Gastrocnemius medialis (tissue), 4 donors: ENCODE measurements at regions not wholly inside any gene's neighbourhood (a gene's known extent, or its start where the extent isn't known, plus 50 kb on each side); places are given as distances from the start of the nearest gene placed in this dataset.

ENCODE experiments used
- ATAC-seq, 2 donors: fragments of 150-250 bp; one replicate each; pipeline ENCODE4 v1.9.1; 2016
- DNase-seq, 2 donors: peaks; one replicate each; pipeline ENCODE4 v3.0.0-alpha.2; 2019
- H3K27ac ChIP-seq, 4 donors: fragments of 200-600 bp; sonication (generic); 1 replicate in 1 of 4; 2 replicates in 3 of 4; pipeline ENCODE4 v1.5.1; 2016 to 2018; ENCODE audit warnings: mild to moderate bottlenecking in 2 of 4, moderate library complexity in 1 of 4
- H3K27me3 ChIP-seq, 3 donors: fragments of 200-600 bp; sonication (generic) in 2 of 3; 1 replicate in 1 of 3; 2 replicates in 2 of 3; pipeline versions ENCODE4 v1.5.1 to v1.6.0; 2016 to 2019; ENCODE audit warnings: mild to moderate bottlenecking in 1 of 3, moderate library complexity in 1 of 3
- H3K36me3 ChIP-seq, 2 donors: fragments of 200-600 bp; sonication (generic) in 1 of 2; one replicate each; pipeline ENCODE4 v1.5.1; 2017 to 2018
- H3K4me1 ChIP-seq, 2 donors: fragments of 200-600 bp; sonication (generic) in 1 of 2; one replicate each; pipeline ENCODE4 v1.5.1; 2016 to 2017; ENCODE audit warnings: mild to moderate bottlenecking in 2 of 2
- H3K4me3 ChIP-seq, 4 donors: fragments of 200-600 bp; sonication (generic) in 3 of 4; 1 replicate in 1 of 4; 2 replicates in 3 of 4; pipeline ENCODE4 v1.5.1; 2016 to 2019; ENCODE audit warnings: mild to moderate bottlenecking in 2 of 4
- H3K9me3 ChIP-seq, 3 donors: fragments of 200-600 bp; sonication (generic) in 2 of 3; 1 replicate in 1 of 3; 2 replicates in 2 of 3; pipeline ENCODE4 v1.5.1; 2016 to 2019
- CTCF ChIP-seq, 5 experiments: fragments of 450-650 bp in 3 of 5; fragments of 200-600 bp in 2 of 5; sonication (generic) in 2 of 5; IDR thresholded peaks in 4 of 5; conservative IDR thresholded peaks in 1 of 5; 1 replicate in 4 of 5; 2 replicates in 1 of 5; pipeline ENCODE4 v1.5.1; 2016 to 2019; ENCODE audit warnings: antibody characterized with exemption in 5 of 5, mild to moderate bottlenecking in 3 of 5, moderate library complexity in 3 of 5
- POLR2A ChIP-seq, 2 donors: fragments of 450-650 bp; IDR thresholded peaks; one replicate each; pipeline ENCODE4 v1.6.1; 2017; ENCODE audit warnings: antibody characterized with exemption in 2 of 2, mild to moderate bottlenecking in 2 of 2, moderate library complexity in 2 of 2
- in situ Hi-C, 4 donors: fragments of 200-750 bp; cut with MboI; loops; one replicate each; pipeline versions ENCODE4 v1.15.0 to v1.8.0; 2017; ENCODE audit warnings: low sequenced_read_pairs in 4 of 4
- intact Hi-C: fragments of 100-400 bp; cut with DNase I; formaldehyde crosslinking; loops from one replicate; pipeline ENCODE4 v1.15.1; 2023; ENCODE audit warnings: low total_unique reads

GRCh38 chr4:187426511-187426910, 569.1 kb upstream of the ZFP42 start:
- Histone ChIP-seq H3K4me1 (no peaks in the 10 kb centered on the region), H3K4me3 (no peak overlapping the region), H3K27ac (no peak overlapping the region), H3K36me3 (no peaks in the 10 kb centered on the region), H3K27me3 (no peaks in the 10 kb centered on the region), H3K9me3 (no peaks in the 10 kb centered on the region)
- ATAC-seq: no peak
- DNase-seq: no peak
- TF ChIP-seq CTCF (IDR thresholded peaks at IDR 0.05 in 4 of 5, conservative IDR thresholded peaks at IDR 0.05 in 1 of 5): no peak
- no peak for TF ChIP-seq POLR2A (IDR thresholded peaks at IDR 0.05)
- intact Hi-C loops (no loop called here), in situ Hi-C loops (no loop called here)

GRCh38 chr4:187432310-187432709, 563.3 kb upstream of the ZFP42 start:
- Histone ChIP-seq H3K27me3 (no peaks in the 10 kb centered on the region), H3K4me3 (no peak overlapping the region), H3K4me1 (no peaks in the 10 kb centered on the region), H3K9me3 (no peaks in the 10 kb centered on the region), H3K27ac (no peak overlapping the region), H3K36me3 (no peaks in the 10 kb centered on the region)
- in situ Hi-C loops: no loop called here
- DNase-seq (no peak), ATAC-seq (no peak)
- TF ChIP-seq POLR2A (IDR thresholded peaks at IDR 0.05): no peak
- no peak for TF ChIP-seq CTCF (IDR thresholded peaks at IDR 0.05 in 4 of 5, conservative IDR thresholded peaks at IDR 0.05 in 1 of 5)
- intact Hi-C loops: no loop called here

GRCh38 chr4:187433141-187433540, 562.4 kb upstream of the ZFP42 start:
- Histone ChIP-seq H3K36me3 (no peaks in the 10 kb centered on the region), H3K4me3 (no peak overlapping the region), H3K27me3 (no peaks in the 10 kb centered on the region), H3K9me3 (no peaks in the 10 kb centered on the region), H3K4me1 (no peaks in the 10 kb centered on the region), H3K27ac (no peak overlapping the region)
- in situ Hi-C loops: no loop called here
- DNase-seq (no peak), ATAC-seq (no peak)
- intact Hi-C loops: no loop called here
- no peak for TF ChIP-seq POLR2A (IDR thresholded peaks at IDR 0.05)
- TF ChIP-seq CTCF (IDR thresholded peaks at IDR 0.05 in 4 of 5, conservative IDR thresholded peaks at IDR 0.05 in 1 of 5): no peak

- no peak for TF ChIP-seq POLR2A (IDR thresholded peaks at IDR 0.05)
- no peak for TF ChIP-seq CTCF (IDR thresholded peaks at IDR 0.05 in 4 of 5, conservative IDR thresholded peaks at IDR 0.05 in 1 of 5)
- in situ Hi-C loops (no loop called here), intact Hi-C loops (no loop called here)
- no peaks in the 10 kb centered on the region for H3K4me1 ChIP-seq
- H3K9me3 ChIP-seq: no peaks in the 10 kb centered on the region
- ATAC-seq (no peak), DNase-seq (no peak)
- H3K36me3 ChIP-seq: no peaks in the 10 kb centered on the region
- H3K27ac ChIP-seq: no peak overlapping the region
- no peak overlapping the region for H3K4me3 ChIP-seq
- H3K27me3 ChIP-seq: no peaks in the 10 kb centered on the region
Measured at GRCh38 chr4:187436251-187436650, 559.3 kb upstream of the ZFP42 start.

GRCh38 chr4:187444061-187444460, 551.5 kb upstream of the ZFP42 start:
- no peaks in the 10 kb centered on the region for H3K4me1 ChIP-seq
- in situ Hi-C loops: no loop called here

More at GRCh38 chr4:187444061-187444460, 551.5 kb upstream of the ZFP42 start:
- DNase-seq (no peak), ATAC-seq (no peak)
- Histone ChIP-seq H3K9me3 (no peaks in the 10 kb centered on the region), H3K4me3 (no peak overlapping the region), H3K27me3 (no peaks in the 10 kb centered on the region), H3K36me3 (no peaks in the 10 kb centered on the region), H3K27ac (no peak overlapping the region)
- intact Hi-C loops: no loop called here
- TF ChIP-seq POLR2A (IDR thresholded peaks at IDR 0.05) (no peak), CTCF (IDR thresholded peaks at IDR 0.05 in 4 of 5, conservative IDR thresholded peaks at IDR 0.05 in 1 of 5) (no peak)
